ENCODE measurements at regions not wholly inside any gene's neighbourhood (a gene's known extent, or its start where the extent isn't known, plus 50 kb on each side); places are given as distances from the start of the nearest gene placed in this dataset.

DNA sequence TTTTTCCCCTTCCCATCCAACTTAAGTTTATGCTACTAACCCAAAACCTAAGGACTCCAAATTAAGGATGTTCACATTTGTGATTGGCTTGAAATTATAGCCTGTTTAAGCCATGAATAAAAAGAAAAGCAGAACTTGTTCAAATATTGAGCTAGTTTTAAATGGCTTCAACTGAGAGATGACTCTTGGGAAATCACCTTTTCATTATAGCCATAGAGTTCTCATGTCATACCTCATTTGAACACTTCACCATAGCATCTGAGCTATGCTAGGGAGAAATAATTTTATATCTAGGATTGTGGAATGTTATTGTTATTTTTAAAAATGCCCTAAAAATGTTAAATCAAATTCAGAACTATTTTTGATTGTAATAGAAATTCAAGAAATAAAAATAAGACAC, 409.2 kb upstream of the RARB start:
- Histone ChIP-seq H3K27ac (ENCODE audit: low read depth, low read length) (no peak overlapping the region), H3K9me3 (ENCODE audit: low read depth, low read length) (no peaks in the 10 kb centered on the region), H2AFZ (ENCODE audit: low read length) (no peak overlapping the region), H4K20me1 (ENCODE audit: insufficient read depth, low read length) (no peaks in the 10 kb centered on the region), H3K79me2 (ENCODE audit: insufficient read depth, low read length) (no peaks in the 10 kb centered on the region), H3K4me1 (ENCODE audit: insufficient read depth, low read length) (no peaks in the 10 kb centered on the region), H3K4me3 (ENCODE audit: insufficient read depth, low read length) (no peak overlapping the region), H3K4me2 (ENCODE audit: insufficient read depth, low read length) (no peak overlapping the region), H3K36me3 (ENCODE audit: insufficient read depth, low read length) (no peaks in the 10 kb centered on the region), H3K27me3 (ENCODE audit: insufficient read depth, low read length) (no peaks in the 10 kb centered on the region)
- TF ChIP-seq, protein P1, sequence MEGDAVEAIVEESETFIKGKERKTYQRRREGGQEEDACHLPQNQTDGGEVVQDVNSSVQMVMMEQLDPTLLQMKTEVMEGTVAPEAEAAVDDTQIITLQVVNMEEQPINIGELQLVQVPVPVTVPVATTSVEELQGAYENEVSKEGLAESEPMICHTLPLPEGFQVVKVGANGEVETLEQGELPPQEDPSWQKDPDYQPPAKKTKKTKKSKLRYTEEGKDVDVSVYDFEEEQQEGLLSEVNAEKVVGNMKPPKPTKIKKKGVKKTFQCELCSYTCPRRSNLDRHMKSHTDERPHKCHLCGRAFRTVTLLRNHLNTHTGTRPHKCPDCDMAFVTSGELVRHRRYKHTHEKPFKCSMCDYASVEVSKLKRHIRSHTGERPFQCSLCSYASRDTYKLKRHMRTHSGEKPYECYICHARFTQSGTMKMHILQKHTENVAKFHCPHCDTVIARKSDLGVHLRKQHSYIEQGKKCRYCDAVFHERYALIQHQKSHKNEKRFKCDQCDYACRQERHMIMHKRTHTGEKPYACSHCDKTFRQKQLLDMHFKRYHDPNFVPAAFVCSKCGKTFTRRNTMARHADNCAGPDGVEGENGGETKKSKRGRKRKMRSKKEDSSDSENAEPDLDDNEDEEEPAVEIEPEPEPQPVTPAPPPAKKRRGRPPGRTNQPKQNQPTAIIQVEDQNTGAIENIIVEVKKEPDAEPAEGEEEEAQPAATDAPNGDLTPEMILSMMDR (IDR thresholded peaks at IDR 0.05; ENCODE audit: extremely low read depth, low read depth, low read length): no peak
- DNase-seq (ENCODE audit: insufficient read length, low spot score, missing footprints): no peak

DNA sequence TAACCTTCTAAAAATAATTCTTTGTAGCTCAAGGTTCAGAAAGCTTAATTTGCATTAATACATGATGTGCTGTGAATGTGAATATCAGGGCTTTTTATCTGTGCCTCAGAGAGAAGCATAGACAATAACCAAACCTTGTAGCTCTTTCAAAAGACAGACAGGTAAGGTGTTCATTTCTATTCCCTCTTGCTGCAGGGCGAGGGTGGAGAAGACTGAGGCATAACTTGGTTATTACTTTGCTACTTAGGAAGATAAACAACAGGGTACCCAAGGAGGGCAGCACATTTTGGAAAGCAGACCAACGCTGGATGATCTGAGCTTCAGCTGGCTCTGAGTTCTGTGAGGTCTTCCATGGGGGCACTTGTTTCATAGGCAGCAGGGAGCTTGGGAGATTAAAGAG, 408.6 kb upstream of the RARB start:
- Histone ChIP-seq H3K36me3 (ENCODE audit: insufficient read depth, low read length) (no peaks in the 10 kb centered on the region), H3K79me2 (ENCODE audit: insufficient read depth, low read length) (no peaks in the 10 kb centered on the region), H3K4me2 (ENCODE audit: insufficient read depth, low read length) (no peak overlapping the region), H3K9me3 (ENCODE audit: low read depth, low read length) (no peaks in the 10 kb centered on the region), H3K27ac (ENCODE audit: low read depth, low read length) (no peak overlapping the region), H3K4me1 (ENCODE audit: insufficient read depth, low read length) (no peaks in the 10 kb centered on the region), H4K20me1 (ENCODE audit: insufficient read depth, low read length) (no peaks in the 10 kb centered on the region), H3K27me3 (ENCODE audit: insufficient read depth, low read length) (no peaks in the 10 kb centered on the region), H2AFZ (ENCODE audit: low read length) (no peak overlapping the region), H3K4me3 (ENCODE audit: insufficient read depth, low read length) (no peak overlapping the region)
- TF ChIP-seq, protein P1 (IDR thresholded peaks at IDR 0.05; ENCODE audit: extremely low read depth, low read depth, low read length): no peak
- DNase-seq (ENCODE audit: insufficient read length, low spot score, missing footprints): no peak

DNA sequence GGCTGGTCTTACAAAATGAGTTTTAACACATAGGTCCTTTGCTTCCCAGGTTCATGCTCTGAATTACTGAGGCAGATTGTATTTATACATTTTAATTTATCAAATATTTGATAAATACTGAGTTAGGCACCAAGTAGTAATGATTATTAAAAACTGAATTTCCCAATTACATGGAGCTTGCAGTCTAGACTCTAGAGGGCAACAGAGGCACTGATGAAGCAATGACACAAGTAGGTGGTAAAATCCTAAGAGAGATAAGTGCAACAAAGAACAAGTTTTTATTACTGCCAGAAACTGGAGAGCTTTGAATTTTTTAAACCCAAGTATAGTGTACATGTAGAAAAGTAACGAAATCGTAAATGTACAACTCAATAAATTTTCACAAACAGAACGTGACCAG, 406.2 kb upstream of the RARB start:
- H3K27me3 ChIP-seq (ENCODE audit: insufficient read depth, low read length): no peaks in the 10 kb centered on the region
- no peaks in the 10 kb centered on the region for H3K4me1 ChIP-seq (ENCODE audit: insufficient read depth, low read length)
- no peaks in the 10 kb centered on the region for H3K79me2 ChIP-seq (ENCODE audit: insufficient read depth, low read length)
- H3K27ac ChIP-seq (ENCODE audit: low read depth, low read length): no peak overlapping the region
- H4K20me1 ChIP-seq (ENCODE audit: insufficient read depth, low read length): no peaks in the 10 kb centered on the region
- TF ChIP-seq, protein P1 (IDR thresholded peaks at IDR 0.05; ENCODE audit: extremely low read depth, low read depth, low read length): peak; percentile 64
- H3K36me3 ChIP-seq (ENCODE audit: insufficient read depth, low read length): no peaks in the 10 kb centered on the region
- no peak for DNase-seq (ENCODE audit: insufficient read length, low spot score, missing footprints)
- H3K4me2 ChIP-seq (ENCODE audit: insufficient read depth, low read length): no peak overlapping the region
- H2AFZ ChIP-seq (ENCODE audit: low read length): no peak overlapping the region
- H3K9me3 ChIP-seq (ENCODE audit: low read depth, low read length): no peaks in the 10 kb centered on the region
- no peak overlapping the region for H3K4me3 ChIP-seq (ENCODE audit: insufficient read depth, low read length)

DNA sequence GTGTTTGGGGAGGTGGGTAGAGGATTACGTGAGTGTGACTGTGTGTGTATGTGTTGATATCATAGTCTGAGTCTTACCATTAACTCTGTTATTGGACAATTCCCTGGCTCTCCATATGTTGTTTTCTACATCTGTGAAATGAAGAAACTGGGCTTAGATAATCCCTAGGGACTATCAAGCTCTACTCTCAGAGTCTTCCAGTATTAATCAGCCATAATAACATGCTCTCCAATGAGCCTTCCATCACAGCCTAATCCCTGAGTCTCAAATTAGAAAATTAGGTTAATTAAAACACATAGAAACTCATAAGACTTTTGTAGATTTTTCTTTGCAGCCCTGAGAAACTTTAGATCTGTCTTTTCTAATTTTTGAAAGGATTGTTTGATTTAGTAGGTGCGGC, 404.2 kb upstream of the RARB start:
- Histone ChIP-seq H3K4me3 (ENCODE audit: insufficient read depth, low read length) (no peak overlapping the region), H3K4me2 (ENCODE audit: insufficient read depth, low read length) (no peak overlapping the region), H4K20me1 (ENCODE audit: insufficient read depth, low read length) (no peaks in the 10 kb centered on the region), H3K9me3 (ENCODE audit: low read depth, low read length) (no peaks in the 10 kb centered on the region), H3K36me3 (ENCODE audit: insufficient read depth, low read length) (no peaks in the 10 kb centered on the region), H2AFZ (ENCODE audit: low read length) (no peak overlapping the region), H3K4me1 (ENCODE audit: insufficient read depth, low read length) (no peaks in the 10 kb centered on the region), H3K27me3 (ENCODE audit: insufficient read depth, low read length) (no peaks in the 10 kb centered on the region), H3K79me2 (ENCODE audit: insufficient read depth, low read length) (no peaks in the 10 kb centered on the region), H3K27ac (ENCODE audit: low read depth, low read length) (no peak overlapping the region)
- DNase-seq (ENCODE audit: insufficient read length, low spot score, missing footprints): peak; percentile 10
- TF ChIP-seq, protein P1 (IDR thresholded peaks at IDR 0.05; ENCODE audit: extremely low read depth, low read depth, low read length): no peak
